A172 (cell line): ENCODE measurements at regions not wholly inside any gene's neighbourhood (a gene's known extent, or its start where the extent isn't known, plus 50 kb on each side); places are given as distances from the start of the nearest gene placed in this dataset.

Source experiments
- DNase-seq: peaks from one replicate; pipeline ENCODE4 v3.0.0-alpha.2; 2015; ENCODE audit warnings: low spot score

- no peak for DNase-seq
Observed at GRCh38 chr9:86830356-86830755, 117.0 kb downstream of the GAS1 start.

GRCh38 chr9:86829496-86830046 is 117.7 kb downstream of the GAS1 start:
- DNase-seq = no peak

- DNase-seq = no peak
Observed at GRCh38 chr9:86828631-86829030, 118.7 kb downstream of the GAS1 start.

GRCh38 chr9:86827893-86828292 is 119.4 kb downstream of the GAS1 start:
- no peak for DNase-seq

- DNase-seq = no peak
Observed at GRCh38 chr9:86825299-86825698, 122.0 kb downstream of the GAS1 start.

- DNase-seq = no peak
Observed at GRCh38 chr9:86822006-86822801, 125.1 kb downstream of the GAS1 start.

- no peak for DNase-seq
Observed at GRCh38 chr9:86821006-86821845, 126.1 kb downstream of the GAS1 start.

- DNase-seq = no peak
Observed at GRCh38 chr9:86819552-86819951, 127.8 kb downstream of the GAS1 start.

- DNase-seq = no peak
Observed at GRCh38 chr9:86818636-86819035, 128.7 kb downstream of the GAS1 start.

- DNase-seq = no peak
Observed at GRCh38 chr9:86816868-86817267, 130.4 kb downstream of the GAS1 start.

- no peak for DNase-seq
Observed at GRCh38 chr9:86816366-86816765, 130.9 kb downstream of the GAS1 start.

GRCh38 chr9:86812616-86813015 is 134.7 kb downstream of the GAS1 start:
- no peak for DNase-seq

GRCh38 chr9:86809759-86810367 is 137.4 kb downstream of the GAS1 start:
- no peak for DNase-seq

- no peak for DNase-seq
Observed at GRCh38 chr9:86809151-86809550, 138.2 kb downstream of the GAS1 start.

GRCh38 chr9:86807367-86807976 is 139.8 kb downstream of the GAS1 start:
- no peak for DNase-seq

- DNase-seq = no peak
Observed at GRCh38 chr9:86804011-86804410, 143.3 kb downstream of the GAS1 start.

GRCh38 chr9:86802900-86803673 is 144.2 kb downstream of the GAS1 start:
- DNase-seq = no peak

GRCh38 chr9:86801246-86801645 is 146.1 kb downstream of the GAS1 start:
- no peak for DNase-seq

- DNase-seq = no peak
Observed at GRCh38 chr9:86800681-86801080, 146.6 kb downstream of the GAS1 start.

- no peak for DNase-seq
Observed at GRCh38 chr9:86798966-86799365, 148.3 kb downstream of the GAS1 start.

- no peak for DNase-seq
Observed at GRCh38 chr9:86796666-86797065, 150.6 kb downstream of the GAS1 start.
